ENCODE measurements at regions not wholly inside any gene's neighbourhood (a gene's known extent, or its start where the extent isn't known, plus 50 kb on each side); places are given as distances from the start of the nearest gene placed in this dataset.

- peak in 1 of 56 donors; percentile 15 for DNase-seq
These were observed 92.7 kb downstream of the PCSK1 start for GRCh38 chr5:96340357-96340756.

- DNase-seq, result no peak
These were observed 93.2 kb downstream of the PCSK1 start for GRCh38 chr5:96339862-96340261.

DNA sequence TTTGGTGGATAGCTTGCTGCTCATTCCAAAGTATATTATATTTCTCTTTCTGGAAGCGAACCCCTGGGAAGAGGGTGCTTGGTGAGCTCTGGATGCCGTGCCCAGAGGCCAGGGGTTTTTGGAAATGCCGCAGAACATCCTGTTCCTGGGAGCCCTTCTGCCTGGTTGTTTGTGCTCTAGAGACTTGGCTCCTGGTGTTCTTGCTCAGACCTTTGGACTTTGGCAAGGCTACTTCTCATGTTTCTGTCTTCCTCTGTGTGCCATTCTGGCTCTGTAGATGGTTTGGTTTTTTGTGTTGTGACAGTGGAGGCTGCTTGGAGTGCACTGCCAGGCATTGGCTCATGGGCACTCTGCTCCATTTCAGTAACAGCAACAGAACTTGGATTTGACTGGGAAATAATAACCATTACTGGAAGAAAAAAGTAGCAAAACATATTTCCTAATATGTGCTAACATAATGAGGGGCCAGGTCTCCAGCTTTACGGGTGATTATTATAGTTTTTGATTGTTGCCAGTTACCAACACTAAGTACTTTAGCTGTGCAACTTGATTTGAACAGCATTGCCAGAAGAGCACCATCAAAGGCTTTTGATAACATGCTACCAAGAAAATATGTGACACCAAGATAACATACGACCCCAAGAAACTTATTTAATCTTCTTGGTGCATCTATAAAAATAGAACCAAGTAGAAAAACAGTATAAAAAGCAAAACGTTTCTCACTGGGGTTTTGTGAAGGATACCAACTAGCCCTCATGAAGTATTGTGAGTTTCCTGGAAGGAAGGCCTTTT, 94.2 kb downstream of the PCSK1 start:
- DNase-seq, result peak in 15 of 56 donors; percentile 1 to 16 (median 9)

- no peak for DNase-seq
These were observed 95.0 kb downstream of the PCSK1 start for GRCh38 chr5:96338091-96338490.

DNA sequence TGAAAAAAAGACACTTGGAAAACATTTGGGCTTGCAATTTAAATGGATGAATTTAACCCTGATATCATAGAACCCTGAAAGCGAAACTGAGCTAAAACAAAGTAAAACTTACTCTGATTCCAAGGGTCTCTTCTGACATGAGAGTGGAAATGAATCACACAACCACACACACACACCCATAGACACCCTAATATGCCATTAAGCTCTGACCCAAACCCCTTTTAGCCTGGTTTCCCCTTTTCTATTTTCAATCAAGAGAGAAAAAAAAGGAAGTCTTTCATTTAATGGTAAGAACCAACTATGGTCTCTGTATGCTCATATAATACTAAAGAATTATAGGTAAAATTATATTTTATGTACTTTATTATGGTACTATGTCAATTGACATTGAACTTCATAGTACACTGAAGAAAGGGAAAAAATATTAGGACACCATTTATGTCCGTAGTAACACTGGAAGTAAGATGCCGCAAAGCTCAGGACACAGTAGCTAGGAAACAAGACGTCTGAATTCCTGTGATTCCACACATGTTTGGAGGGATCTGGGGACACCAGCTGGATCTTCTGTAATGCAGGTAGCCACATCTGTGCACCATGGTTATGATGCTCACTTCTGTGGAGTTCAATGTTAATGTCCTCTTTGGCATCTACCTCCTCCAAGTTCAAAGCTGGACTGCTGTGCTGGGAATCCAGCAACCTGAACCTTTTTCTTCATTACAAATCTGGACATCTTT, 95.8 kb downstream of the PCSK1 start:
- DNase-seq, result no peak

GRCh38 chr5:96336351-96336985, 96.6 kb downstream of the PCSK1 start:
- peak in 43 of 56 donors; percentile 6 to 88 (median 37) for DNase-seq

GRCh38 chr5:96335873-96336272, 97.2 kb downstream of the PCSK1 start:
- no peak for DNase-seq

DNA sequence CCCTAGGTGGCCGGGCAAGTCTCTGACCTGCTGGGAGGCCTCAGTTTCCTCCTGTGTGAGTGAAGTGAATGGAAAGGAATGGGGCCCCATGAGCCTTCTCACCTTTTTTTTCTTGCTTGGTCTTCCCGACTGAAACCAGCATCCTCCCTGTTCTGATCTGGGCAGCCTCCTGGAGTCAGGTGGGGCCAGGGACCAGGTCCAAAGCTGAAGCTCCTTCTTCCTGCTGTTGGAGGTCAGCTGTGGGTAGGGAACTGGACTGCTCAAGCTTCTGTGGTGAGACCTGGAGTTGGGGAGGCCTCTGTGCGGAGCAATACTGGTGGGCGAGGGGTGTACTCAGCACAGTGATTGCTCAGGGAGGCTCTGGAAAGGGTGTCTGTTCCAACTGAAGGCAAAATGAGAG, 99.7 kb downstream of the PCSK1 start:
- no peak for DNase-seq

- no peak for DNase-seq
These were observed 100.3 kb downstream of the PCSK1 start for GRCh38 chr5:96332535-96333366.

DNA sequence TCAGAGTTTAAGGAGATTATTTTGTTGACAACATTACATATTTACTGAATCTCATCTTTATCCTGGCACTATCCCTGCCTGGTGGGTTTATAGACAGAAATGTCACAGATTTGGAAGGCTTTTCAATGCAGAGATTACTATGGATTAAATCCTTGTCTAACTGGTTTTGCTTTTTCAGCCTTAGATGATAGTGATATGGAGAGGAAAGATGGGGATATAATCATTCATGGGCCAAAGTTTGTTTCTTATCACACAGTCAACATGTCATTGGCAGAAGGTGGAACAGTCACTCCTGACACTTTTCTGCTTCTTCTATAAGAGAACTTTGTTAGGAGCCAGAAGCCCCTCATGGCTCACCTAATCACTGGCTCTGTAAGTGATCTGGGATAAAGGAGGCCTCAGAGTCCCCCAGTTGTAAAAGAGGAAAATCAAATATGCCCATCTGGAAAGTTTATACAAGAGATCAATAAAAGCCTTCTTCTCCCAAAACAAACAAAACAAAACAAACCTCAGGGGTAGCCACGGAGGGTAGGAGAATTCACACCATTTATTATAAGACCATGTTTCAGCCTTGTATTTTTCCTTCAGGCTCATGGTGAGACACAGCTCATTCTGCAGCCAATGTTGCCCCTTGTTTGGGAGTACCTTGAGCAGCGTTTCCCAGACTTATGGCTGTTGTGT, 101.2 kb downstream of the PCSK1 start:
- DNase-seq, result no peak

DNA sequence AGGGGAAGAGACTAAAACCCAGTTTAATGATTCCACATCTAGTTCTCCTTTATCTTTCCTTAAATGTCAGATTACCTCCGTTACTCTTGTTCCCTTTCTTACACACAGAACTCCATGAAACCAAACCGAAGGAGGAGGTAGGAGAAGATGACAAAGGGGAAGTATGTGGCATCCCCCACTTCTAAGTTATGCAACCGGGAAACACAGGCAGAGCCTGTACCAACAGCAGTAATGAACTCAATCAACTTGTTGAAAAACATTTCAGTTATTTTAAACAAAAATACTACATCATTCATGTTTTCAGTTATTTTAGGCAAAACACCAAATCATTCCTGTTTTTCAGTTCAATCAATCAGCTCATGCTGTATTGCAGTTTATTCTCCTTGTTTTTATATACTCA, 101.8 kb downstream of the PCSK1 start:
- DNase-seq, result peak in 1 of 56 donors; percentile 5

- DNase-seq, result no peak
These were observed 102.4 kb downstream of the PCSK1 start for GRCh38 chr5:96330530-96331140.

GRCh38 chr5:96329886-96330529, 103.0 kb downstream of the PCSK1 start:
- no peak for DNase-seq

- no peak for DNase-seq
These were observed 103.8 kb downstream of the PCSK1 start for GRCh38 chr5:96329289-96329688.

- no peak for DNase-seq
These were observed 105.3 kb downstream of the PCSK1 start for GRCh38 chr5:96327722-96328121.

DNA sequence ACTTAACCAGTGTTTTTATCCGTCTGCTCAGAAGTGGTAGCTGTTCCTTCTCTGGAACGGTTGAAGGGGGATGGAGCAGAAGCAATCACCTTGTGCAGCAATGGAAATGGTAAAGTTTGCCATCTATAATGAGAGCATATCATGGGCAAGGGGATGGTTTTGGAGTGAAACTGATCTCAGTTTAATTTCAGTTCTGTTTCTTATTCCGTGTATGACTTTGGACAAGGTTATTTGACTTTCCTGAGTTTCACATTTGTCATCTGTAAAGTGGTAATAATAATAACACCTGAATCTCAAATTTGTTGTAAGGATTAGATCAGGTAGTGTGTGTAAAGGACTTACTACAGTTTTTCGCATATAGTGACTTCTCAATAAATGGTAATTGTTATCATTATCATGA, 106.1 kb downstream of the PCSK1 start:
- DNase-seq, result no peak

- DNase-seq, result no peak
These were observed 108.3 kb downstream of the PCSK1 start for GRCh38 chr5:96324708-96325107.

- DNase-seq, result no peak
These were observed 110.2 kb downstream of the PCSK1 start for GRCh38 chr5:96322865-96323264.

GRCh38 chr5:96322217-96322616, 110.8 kb downstream of the PCSK1 start:
- no peak for DNase-seq

- DNase-seq, result no peak
These were observed 111.7 kb downstream of the PCSK1 start for GRCh38 chr5:96321345-96321744.
